Neural progenitor cell (in vitro differentiated cells): ENCODE measurements at regions not wholly inside any gene's neighbourhood (a gene's known extent, or its start where the extent isn't known, plus 50 kb on each side); places are given as distances from the start of the nearest gene placed in this dataset.

Source experiments
- EZH2phosphoT487 ChIP-seq: fragments of 200-600 bp; sonication (generic); IDR thresholded peaks from 2 replicates; pipeline ENCODE4 v1.6.1; 2017; ENCODE audit warnings: antibody characterized with exemption
- TF ChIP-seq, protein P1 (sequence below): fragments of 200-600 bp; sonication (generic); IDR thresholded peaks from 2 replicates; pipeline ENCODE4 v1.5.1; 2017; ENCODE audit warnings: antibody characterized with exemption, mild to moderate bottlenecking

DNA sequence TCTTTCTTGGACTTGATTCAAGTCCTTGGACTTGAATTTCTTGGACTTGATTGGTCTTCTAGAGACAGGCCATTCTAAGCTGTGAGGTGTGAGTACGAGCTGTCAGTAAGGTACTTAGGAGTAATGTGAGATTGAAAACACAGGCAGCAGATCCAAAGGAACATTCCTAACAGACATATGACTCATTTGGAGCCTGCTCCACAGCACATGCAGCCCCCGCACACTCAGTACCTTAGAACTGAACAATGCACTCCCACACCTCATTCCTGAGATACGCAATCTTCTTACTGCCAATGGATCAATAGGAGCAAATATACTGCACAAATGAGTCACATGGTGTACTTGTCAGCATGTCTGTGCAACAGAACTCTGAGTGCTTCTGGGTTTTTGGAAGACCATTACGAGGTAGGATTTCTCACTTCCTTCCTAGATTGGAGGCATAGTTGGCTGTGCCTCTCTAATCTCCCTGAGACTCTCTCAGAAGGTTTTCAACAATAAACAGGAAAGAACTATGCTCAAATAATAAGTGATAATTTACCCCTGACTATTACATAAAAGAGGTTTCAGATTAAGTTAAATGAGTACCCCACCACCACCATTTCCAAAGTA, 243.1 kb downstream of the KCNA4 start:
- TF ChIP-seq, protein P1, sequence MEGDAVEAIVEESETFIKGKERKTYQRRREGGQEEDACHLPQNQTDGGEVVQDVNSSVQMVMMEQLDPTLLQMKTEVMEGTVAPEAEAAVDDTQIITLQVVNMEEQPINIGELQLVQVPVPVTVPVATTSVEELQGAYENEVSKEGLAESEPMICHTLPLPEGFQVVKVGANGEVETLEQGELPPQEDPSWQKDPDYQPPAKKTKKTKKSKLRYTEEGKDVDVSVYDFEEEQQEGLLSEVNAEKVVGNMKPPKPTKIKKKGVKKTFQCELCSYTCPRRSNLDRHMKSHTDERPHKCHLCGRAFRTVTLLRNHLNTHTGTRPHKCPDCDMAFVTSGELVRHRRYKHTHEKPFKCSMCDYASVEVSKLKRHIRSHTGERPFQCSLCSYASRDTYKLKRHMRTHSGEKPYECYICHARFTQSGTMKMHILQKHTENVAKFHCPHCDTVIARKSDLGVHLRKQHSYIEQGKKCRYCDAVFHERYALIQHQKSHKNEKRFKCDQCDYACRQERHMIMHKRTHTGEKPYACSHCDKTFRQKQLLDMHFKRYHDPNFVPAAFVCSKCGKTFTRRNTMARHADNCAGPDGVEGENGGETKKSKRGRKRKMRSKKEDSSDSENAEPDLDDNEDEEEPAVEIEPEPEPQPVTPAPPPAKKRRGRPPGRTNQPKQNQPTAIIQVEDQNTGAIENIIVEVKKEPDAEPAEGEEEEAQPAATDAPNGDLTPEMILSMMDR: no peak
- no peak for TF ChIP-seq EZH2phosphoT487
